K562 (cell line): ENCODE measurements at regions not wholly inside any gene's neighbourhood (a gene's known extent, or its start where the extent isn't known, plus 50 kb on each side); places are given as distances from the start of the nearest gene placed in this dataset.

Experiments
- ATAC-seq: fragments of 200-7000 bp; cut with Tn5 transposase; 3 replicates; pipeline ENCODE4 v1.9.1; 2020; ENCODE audit warnings: moderate library complexity
- BruUV-seq: library from RNA; stranded (reverse); fragments of 400-500 nt; replicated peaks from 2 replicates; lab custom pipeline; 2021; lab: Mats Ljungman, UMichigan
- CTCF ChIA-PET: fragments of 300-600 bp; formaldehyde crosslinking; extraction: SDS; loops from one replicate; lab custom pipeline; 2021; ENCODE audit warnings: low intra/inter-chr PET ratio; lab: Yijun Ruan, JAX
- POLR2A ChIA-PET: fragments of 300-600, 350-650 bp; sonication (Branson Sonifier 250); formaldehyde crosslinking; extraction: SDS; loops from one replicate; lab custom pipeline; 2021; ENCODE audit warnings: antibody characterized with exemption, inconsistent platforms; lab: Yijun Ruan, JAX
- DNase-seq, 4 experiments: peaks; one replicate each; pipeline versions ENCODE4 v3.0.0 to v3.0.0-alpha.2; 2011 to 2018; ENCODE audit warnings: low spot score in 3 of 4, mixed read lengths in 3 of 4; ENCODE audit errors: extremely low read depth in 1 of 4
- FAIRE-seq: peaks from 2 replicates; lab custom pipeline; 2011; peaks lifted over from hg19 to GRCh38; lab: Jason Lieb, UNC
- H2AFZ ChIP-seq: 2 replicates; pipeline ENCODE4 v1.6.0; 2011; ENCODE audit warnings: low read depth, low read length, control low read depth, inconsistent platforms
- H3K27ac ChIP-seq: fragments of 200-600 bp; 3 replicates; pipeline ENCODE4 v1.8.0; 2011; ENCODE audit warnings: low read depth, mild to moderate bottlenecking, control low read depth, inconsistent platforms, low read length, moderate library complexity, mixed read lengths; ENCODE audit errors: extremely low read depth
- H3K27me3 ChIP-seq, 2 experiments: fragments of 300-600 bp in 1 of 2; 2 replicates in 1 of 2; 3 replicates in 1 of 2; pipeline versions ENCODE4 v1.6.0 to v1.8.0; 2011; ENCODE audit warnings: inconsistent platforms in 2 of 2, low read length in 2 of 2, mild to moderate bottlenecking in 1 of 2, mixed read lengths in 1 of 2, moderate library complexity in 1 of 2; ENCODE audit not compliant: control insufficient read depth in 2 of 2, insufficient read depth in 2 of 2
- H3K36me3 ChIP-seq: fragments of 300-600 bp; 3 replicates; pipeline ENCODE4 v1.8.0; 2011; ENCODE audit warnings: mild to moderate bottlenecking, low read length, inconsistent platforms; ENCODE audit not compliant: control insufficient read depth, insufficient read depth
- H3K4me1 ChIP-seq, 2 experiments: fragments of 200-600 bp in 1 of 2; replicated peaks in 1 of 2; 2 replicates in 1 of 2; 3 replicates in 1 of 2; pipeline versions ENCODE4 v1.5.1 to v1.8.0; 2011; ENCODE audit warnings: inconsistent platforms in 2 of 2, low read length in 2 of 2, mild to moderate bottlenecking in 1 of 2, mixed read lengths in 1 of 2, moderate library complexity in 1 of 2; ENCODE audit not compliant: control insufficient read depth in 2 of 2, insufficient read depth in 2 of 2
- H3K4me2 ChIP-seq: 2 replicates; pipeline ENCODE4 v1.6.1; 2011; ENCODE audit warnings: low read length, control low read depth, inconsistent platforms, mixed read lengths; ENCODE audit not compliant: insufficient read depth
- H3K4me3 ChIP-seq: fragments of 200-600 bp; sonication (generic), shearing (Covaris generic); 2 replicates; pipeline ENCODE4 v1.5.1; 2016; ENCODE audit warnings: control low read depth, inconsistent platforms
- H3K79me2 ChIP-seq: fragments of 200-600 bp; 3 replicates; pipeline ENCODE4 v1.8.0; 2011; ENCODE audit warnings: low read length, inconsistent platforms; ENCODE audit not compliant: control insufficient read depth, insufficient read depth
- H3K9ac ChIP-seq, 2 experiments: 2 replicates each; pipeline versions ENCODE4 v1.6.0 to v1.6.1; 2011; ENCODE audit warnings: low read depth in 2 of 2, low read length in 2 of 2, control low read depth in 1 of 2, inconsistent platforms in 1 of 2, mild to moderate bottlenecking in 1 of 2, mixed read lengths in 1 of 2; ENCODE audit not compliant: insufficient read depth in 1 of 2
- H3K9me1 ChIP-seq: one replicate; pipeline ENCODE4 v1.6.0; 2011; ENCODE audit warnings: inconsistent platforms, mild to moderate bottlenecking, low read length, moderate library complexity; ENCODE audit not compliant: control insufficient read depth, insufficient read depth
- H3K9me3 ChIP-seq: replicated peaks from 2 replicates; pipeline ENCODE4 v1.5.1; 2011; ENCODE audit warnings: low read depth, low read length, inconsistent platforms; ENCODE audit not compliant: control insufficient read depth, insufficient read depth
- H4K20me1 ChIP-seq: replicated peaks from 2 replicates; pipeline ENCODE4 v1.6.1; 2011; ENCODE audit warnings: low read length, inconsistent platforms, mixed read lengths; ENCODE audit not compliant: control insufficient read depth, insufficient read depth
- DPF2 ChIP-seq: fragments of 450-650 bp; IDR thresholded peaks from 2 replicates; pipeline ENCODE4 v1.6.1; 2016
- FOXM1 ChIP-seq, 2 experiments: fragments of 450-650 bp in 1 of 2; sonication (generic) in 1 of 2; formaldehyde crosslinking in 1 of 2; IDR thresholded peaks; 2 replicates each; pipeline versions ENCODE4 v1.6.1 to v1.9.0; 2017 to 2022; ENCODE audit warnings: low read depth in 2 of 2, mild to moderate bottlenecking in 2 of 2, missing genetic modification reagents in 1 of 2, moderate library complexity in 1 of 2
- HNRNPH1 ChIP-seq: fragments of 200-400 bp; formaldehyde crosslinking; optimal IDR thresholded peaks from 2 replicates; pipeline ENCODE3; 2017; ENCODE audit warnings: low read depth, mild to moderate bottlenecking, low read length, moderate library complexity
- ILK ChIP-seq: fragments of 450-650 bp; IDR thresholded peaks from 2 replicates; pipeline ENCODE4 v1.6.1; 2016; ENCODE audit warnings: missing genetic modification characterization, low read depth, mild to moderate bottlenecking, missing compliant biosample characterization, moderate library complexity, borderline replicate concordance
- KAT7 ChIP-seq: sonication (generic); formaldehyde crosslinking; IDR thresholded peaks from 2 replicates; pipeline ENCODE4 v1.8.0; 2022; ENCODE audit warnings: missing genetic modification reagents, mild to moderate bottlenecking, borderline replicate concordance
- KLF6 ChIP-seq: fragments of 250-450 bp; sonication (Bioruptor Pico); IDR thresholded peaks from 2 replicates; pipeline ENCODE4 v1.4.0; 2020; ENCODE audit warnings: mild to moderate bottlenecking, moderate library complexity, borderline replicate concordance
- NCOA6 ChIP-seq: fragments of 450-650 bp; IDR thresholded peaks from 2 replicates; pipeline ENCODE4 v1.6.1; 2017; ENCODE audit warnings: mild to moderate bottlenecking
- PHF20 ChIP-seq: fragments of 450-650 bp; IDR thresholded peaks from 2 replicates; pipeline ENCODE4 v1.6.1; 2018; ENCODE audit not compliant: partially characterized antibody
- POLR2B ChIP-seq: fragments of 450-650 bp; IDR thresholded peaks from 2 replicates; pipeline ENCODE4 v1.6.1; 2018; ENCODE audit warnings: low read depth; ENCODE audit not compliant: partially characterized antibody
- PTRF ChIP-seq: fragments of 450-650 bp; IDR thresholded peaks from 2 replicates; pipeline ENCODE4 v1.6.1; 2016; ENCODE audit warnings: mild to moderate bottlenecking, missing genetic modification characterization, missing compliant biosample characterization
- SETDB1 ChIP-seq: IDR thresholded peaks from one replicate; pipeline ENCODE4 v1.6.1; 2012; ENCODE audit warnings: low read length, control low read depth, inconsistent platforms
- TSC22D4 ChIP-seq: fragments of 450-650 bp; IDR thresholded peaks from 2 replicates; pipeline ENCODE4 v1.6.1; 2016; ENCODE audit warnings: missing genetic modification characterization, missing biosample characterization, control low read depth
- VEZF1 ChIP-seq: fragments of 200-800 bp; sonication (Bioruptor generic); IDR thresholded peaks from 2 replicates; pipeline ENCODE4 v1.6.1; 2017; ENCODE audit warnings: missing genetic modification characterization, missing compliant biosample characterization
- WHSC1 ChIP-seq: IDR thresholded peaks from one replicate; pipeline ENCODE4 v1.6.1; 2012; ENCODE audit warnings: low read length, control low read depth, inconsistent platforms
- ZBTB17 ChIP-seq: fragments of 450-650 bp; formaldehyde crosslinking; IDR thresholded peaks from 2 replicates; pipeline ENCODE4 v1.4.0; 2020; ENCODE audit warnings: mild to moderate bottlenecking
- ZNF124 ChIP-seq: sonication (generic); formaldehyde crosslinking; IDR thresholded peaks from 2 replicates; pipeline ENCODE4 v1.8.1; 2022; ENCODE audit warnings: missing genetic modification reagents
- ZNF23 ChIP-seq: fragments of 250-450 bp; sonication (Bioruptor Pico); IDR thresholded peaks from 2 replicates; pipeline ENCODE4 v1.4.0; 2020; ENCODE audit warnings: mild to moderate bottlenecking
- ZNF282 ChIP-seq: sonication (generic); formaldehyde crosslinking; IDR thresholded peaks from 2 replicates; pipeline ENCODE4 v1.8.1; 2023; ENCODE audit warnings: missing genetic modification reagents
- WGBS: fragments of 100-300 bp; shearing (Covaris generic); methylation state at CpG from one replicate; pipeline ENCODE4 v1.1.6; 2016; ENCODE audit warnings: low coverage, mixed read lengths; ENCODE audit not compliant: insufficient coverage; ENCODE audit errors: missing lambda C conversion rate; 5-methylcytosine and 5-hydroxymethylcytosine counted together
- in situ Hi-C: fragments of 300-500 bp; cut with MboI; formaldehyde crosslinking; loops from 4 replicates; pipeline ENCODE4 v1.15.0; 2018; ENCODE audit warnings: inconsistent platforms, mixed read lengths
- intact Hi-C: fragments of 100-400 bp; cut with micrococcal nuclease; formaldehyde crosslinking; loops from 2 replicates; pipeline ENCODE4 v1.14.2; 2022
- TF ChIP-seq, protein P1 (sequence below): fragments of 450-650 bp; IDR thresholded peaks from 2 replicates; pipeline ENCODE4 v1.7.0; 2016; ENCODE audit warnings: borderline replicate concordance
- TF ChIP-seq, protein P2 (sequence below): sonication (generic); IDR thresholded peaks from 2 replicates; pipeline ENCODE4 v1.6.1; 2016

- Histone ChIP-seq H3K9ac (no peak overlapping the region), H3K9me3 (no peaks in the 10 kb centered on the region), H3K27ac (no peak overlapping the region), H4K20me1 (no peaks in the 10 kb centered on the region), H3K4me2 (no peak overlapping the region), H3K79me2 (no peaks in the 10 kb centered on the region), H3K9me1 (no peaks in the 10 kb centered on the region), H3K27me3 (no peaks in the 10 kb centered on the region), H2AFZ (no peak overlapping the region), H3K4me3 (no peak overlapping the region), H3K4me1 (no peaks in the 10 kb centered on the region), H3K36me3 (no peaks in the 10 kb centered on the region)
- no peak for TF ChIP-seq KAT7 (CRISPR knock-in tag)
- no peak for TF ChIP-seq ZBTB17 (CRISPR knock-in tag)
- no peak for TF ChIP-seq DPF2
- TF ChIP-seq ILK (tag) = no peak
- TF ChIP-seq, protein P1, sequence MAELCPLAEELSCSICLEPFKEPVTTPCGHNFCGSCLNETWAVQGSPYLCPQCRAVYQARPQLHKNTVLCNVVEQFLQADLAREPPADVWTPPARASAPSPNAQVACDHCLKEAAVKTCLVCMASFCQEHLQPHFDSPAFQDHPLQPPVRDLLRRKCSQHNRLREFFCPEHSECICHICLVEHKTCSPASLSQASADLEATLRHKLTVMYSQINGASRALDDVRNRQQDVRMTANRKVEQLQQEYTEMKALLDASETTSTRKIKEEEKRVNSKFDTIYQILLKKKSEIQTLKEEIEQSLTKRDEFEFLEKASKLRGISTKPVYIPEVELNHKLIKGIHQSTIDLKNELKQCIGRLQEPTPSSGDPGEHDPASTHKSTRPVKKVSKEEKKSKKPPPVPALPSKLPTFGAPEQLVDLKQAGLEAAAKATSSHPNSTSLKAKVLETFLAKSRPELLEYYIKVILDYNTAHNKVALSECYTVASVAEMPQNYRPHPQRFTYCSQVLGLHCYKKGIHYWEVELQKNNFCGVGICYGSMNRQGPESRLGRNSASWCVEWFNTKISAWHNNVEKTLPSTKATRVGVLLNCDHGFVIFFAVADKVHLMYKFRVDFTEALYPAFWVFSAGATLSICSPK = no peak
- no peak for TF ChIP-seq ZNF124 (CRISPR knock-in tag)
- no peak for TF ChIP-seq SETDB1
- TF ChIP-seq HNRNPH1 = no peak
- TF ChIP-seq TSC22D4 = no peak
- no peak for TF ChIP-seq POLR2B
- TF ChIP-seq KLF6 (CRISPR knock-in tag) = no peak
- TF ChIP-seq ZNF23 (CRISPR knock-in tag) = no peak
- no peak for TF ChIP-seq PTRF (tag)
- TF ChIP-seq PHF20 = no peak
- TF ChIP-seq ZNF282 = no peak
- TF ChIP-seq, protein P2, sequence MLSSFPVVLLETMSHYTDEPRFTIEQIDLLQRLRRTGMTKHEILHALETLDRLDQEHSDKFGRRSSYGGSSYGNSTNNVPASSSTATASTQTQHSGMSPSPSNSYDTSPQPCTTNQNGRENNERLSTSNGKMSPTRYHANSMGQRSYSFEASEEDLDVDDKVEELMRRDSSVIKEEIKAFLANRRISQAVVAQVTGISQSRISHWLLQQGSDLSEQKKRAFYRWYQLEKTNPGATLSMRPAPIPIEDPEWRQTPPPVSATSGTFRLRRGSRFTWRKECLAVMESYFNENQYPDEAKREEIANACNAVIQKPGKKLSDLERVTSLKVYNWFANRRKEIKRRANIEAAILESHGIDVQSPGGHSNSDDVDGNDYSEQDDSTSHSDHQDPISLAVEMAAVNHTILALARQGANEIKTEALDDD = no peak
- no peak for TF ChIP-seq VEZF1 (CRISPR knock-in tag)
- no peak for TF ChIP-seq FOXM1 (IDR thresholded peaks at IDR 0.05; ENCODE audit: low read depth)
- TF ChIP-seq FOXM1 (CRISPR knock-in tag; IDR thresholded peaks at IDR 0.05; ENCODE audit: low read depth) = no peak
- no peak for TF ChIP-seq NCOA6
- TF ChIP-seq WHSC1 = no peak
- ChIA-PET POLR2A (no interaction called here), CTCF (no interaction called here)
- ATAC-seq (no peak), DNase-seq (no peak), FAIRE-seq (no peak)
- no TSS peak for BruUV-seq
- intact Hi-C loops (no loop called here), in situ Hi-C loops (no loop called here)
- 0% methylated on average over 2 of the region's 2 CpGs for WGBS
These were observed 280.7 kb upstream of the NR5A2 start for GRCh38 chr1:199746666-199747384.
